PC-3 (cell line): ENCODE measurements at regions not wholly inside any gene's neighbourhood (a gene's known extent, or its start where the extent isn't known, plus 50 kb on each side); places are given as distances from the start of the nearest gene placed in this dataset.

ENCODE experiments used
- EZH2 ChIP-seq: fragments of 300-600 bp; sonication (generic); IDR thresholded peaks from one replicate; pipeline ENCODE4 v1.6.1; 2017; ENCODE audit warnings: antibody characterized with exemption, mild to moderate bottlenecking, low read length; ENCODE audit not compliant: unreplicated experiment
- EZH2phosphoT487 ChIP-seq: fragments of 300-600 bp; sonication (generic); IDR thresholded peaks from 2 replicates; pipeline ENCODE4 v1.6.1; 2018; ENCODE audit warnings: mild to moderate bottlenecking, antibody characterized with exemption, low read length, borderline replicate concordance
- TF ChIP-seq, protein P1 (sequence below): fragments of 300-600 bp; sonication (generic); conservative IDR thresholded peaks from 2 replicates; pipeline ENCODE4 v1.5.1; 2017; ENCODE audit warnings: antibody characterized with exemption, low read depth, mild to moderate bottlenecking, low read length

DNA sequence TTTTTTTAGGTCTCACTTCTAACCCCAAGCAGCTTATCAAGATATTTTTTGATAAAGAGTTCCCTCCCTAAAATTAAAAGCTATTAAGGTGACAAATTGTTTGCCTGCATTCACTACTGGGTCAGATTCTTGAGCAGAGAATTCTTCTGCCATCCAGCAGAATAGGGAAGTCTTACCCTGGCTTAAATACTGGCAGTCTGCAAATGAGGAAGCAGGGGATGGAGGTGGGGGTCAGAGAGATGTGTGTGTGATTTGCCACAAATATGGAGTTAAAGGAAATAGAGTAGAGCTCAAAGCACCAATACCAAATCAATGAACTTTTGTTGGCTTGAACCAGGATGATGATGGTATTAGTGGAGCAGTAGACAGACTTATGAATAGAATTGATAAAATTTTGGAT, 122.2 kb downstream of the ANXA5 start:
- TF ChIP-seq, protein P1, sequence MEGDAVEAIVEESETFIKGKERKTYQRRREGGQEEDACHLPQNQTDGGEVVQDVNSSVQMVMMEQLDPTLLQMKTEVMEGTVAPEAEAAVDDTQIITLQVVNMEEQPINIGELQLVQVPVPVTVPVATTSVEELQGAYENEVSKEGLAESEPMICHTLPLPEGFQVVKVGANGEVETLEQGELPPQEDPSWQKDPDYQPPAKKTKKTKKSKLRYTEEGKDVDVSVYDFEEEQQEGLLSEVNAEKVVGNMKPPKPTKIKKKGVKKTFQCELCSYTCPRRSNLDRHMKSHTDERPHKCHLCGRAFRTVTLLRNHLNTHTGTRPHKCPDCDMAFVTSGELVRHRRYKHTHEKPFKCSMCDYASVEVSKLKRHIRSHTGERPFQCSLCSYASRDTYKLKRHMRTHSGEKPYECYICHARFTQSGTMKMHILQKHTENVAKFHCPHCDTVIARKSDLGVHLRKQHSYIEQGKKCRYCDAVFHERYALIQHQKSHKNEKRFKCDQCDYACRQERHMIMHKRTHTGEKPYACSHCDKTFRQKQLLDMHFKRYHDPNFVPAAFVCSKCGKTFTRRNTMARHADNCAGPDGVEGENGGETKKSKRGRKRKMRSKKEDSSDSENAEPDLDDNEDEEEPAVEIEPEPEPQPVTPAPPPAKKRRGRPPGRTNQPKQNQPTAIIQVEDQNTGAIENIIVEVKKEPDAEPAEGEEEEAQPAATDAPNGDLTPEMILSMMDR, result no peak
- no peak for TF ChIP-seq EZH2
- TF ChIP-seq EZH2phosphoT487, result no peak
